Endothelial cell of umbilical vein (primary cell): ENCODE measurements at regions not wholly inside any gene's neighbourhood (a gene's known extent, or its start where the extent isn't known, plus 50 kb on each side); places are given as distances from the start of the nearest gene placed in this dataset.

Source experiments
- BruUV-seq: library from RNA; stranded (reverse); fragments of 400-500 nt; replicated peaks from 2 replicates; lab custom pipeline; 2021; lab: Mats Ljungman, UMichigan
- CTCF ChIA-PET: fragments of 300-600, 350-600 bp; sonication (Branson Sonifier 250); formaldehyde crosslinking; loops from one replicate; lab custom pipeline; 2021; ENCODE audit warnings: antibody characterized with exemption, inconsistent platforms; lab: Charles Lee
- POLR2A ChIA-PET: fragments of 300-600, 350-600 bp; sonication (Branson Sonifier 250); formaldehyde crosslinking; loops from one replicate; lab custom pipeline; 2021; ENCODE audit warnings: antibody characterized with exemption, inconsistent platforms; lab: Charles Lee
- DNase-seq: peaks from one replicate; pipeline ENCODE4 v3.0.0-alpha.2; 2011; ENCODE audit warnings: low read depth, low spot score
- FAIRE-seq: peaks from 2 replicates; lab custom pipeline; 2011; peaks lifted over from hg19 to GRCh38; lab: Jason Lieb, UNC
- H2AFZ ChIP-seq: 2 replicates; pipeline ENCODE4 v1.6.0; 2012; ENCODE audit warnings: low read depth, low read length, control low read depth, inconsistent platforms
- H3K27ac ChIP-seq: 2 replicates; pipeline ENCODE4 v1.5.1; 2011; ENCODE audit warnings: low read depth, mild to moderate bottlenecking, control low read depth, low read length, moderate library complexity; ENCODE audit not compliant: insufficient read depth
- H3K27me3 ChIP-seq, 2 experiments: 2 replicates each; pipeline versions ENCODE4 v1.6.0 to v1.6.1; 2011; ENCODE audit warnings: low read length in 2 of 2, mixed read lengths in 1 of 2; ENCODE audit not compliant: control insufficient read depth in 2 of 2, insufficient read depth in 2 of 2
- H3K36me3 ChIP-seq, 2 experiments: 2 replicates in 1 of 2; 3 replicates in 1 of 2; pipeline ENCODE4 v1.5.1; 2011; ENCODE audit warnings: low read length in 2 of 2, mild to moderate bottlenecking in 1 of 2, moderate library complexity in 1 of 2; ENCODE audit not compliant: control insufficient read depth in 2 of 2, insufficient read depth in 2 of 2; ENCODE audit errors: extremely low read depth in 1 of 2
- H3K4me1 ChIP-seq: 3 replicates; pipeline ENCODE4 v1.5.1; 2011; ENCODE audit warnings: mild to moderate bottlenecking, low read length; ENCODE audit not compliant: control insufficient read depth, insufficient read depth; ENCODE audit errors: extremely low read depth
- H3K4me2 ChIP-seq: 2 replicates; pipeline ENCODE4 v1.6.1; 2011; ENCODE audit warnings: low read length, control low read depth, mixed read lengths; ENCODE audit not compliant: insufficient read depth
- H3K4me3 ChIP-seq, 3 experiments: fragments of 200-600 bp in 1 of 3; sonication (generic), shearing (Covaris generic) in 1 of 3; replicated peaks in 1 of 3; 2 replicates each; pipeline ENCODE4 v1.5.1; 2011 to 2016; ENCODE audit warnings: control low read depth in 3 of 3, low read length in 3 of 3, mild to moderate bottlenecking in 2 of 3, inconsistent platforms in 1 of 3, low read depth in 1 of 3, moderate library complexity in 1 of 3; ENCODE audit not compliant: insufficient read depth in 1 of 3
- H3K79me2 ChIP-seq: 2 replicates; pipeline ENCODE4 v1.6.0; 2012; ENCODE audit warnings: low read length, inconsistent platforms; ENCODE audit not compliant: control insufficient read depth, insufficient read depth
- H3K9ac ChIP-seq: replicated peaks from 2 replicates; pipeline ENCODE3; 2011; ENCODE audit warnings: low read length, control low read depth; ENCODE audit not compliant: insufficient read depth; ENCODE audit errors: extremely low read depth
- H3K9me1 ChIP-seq: replicated peaks from 3 replicates; pipeline ENCODE4 v1.6.0; 2011; ENCODE audit warnings: mild to moderate bottlenecking, low read length; ENCODE audit not compliant: control insufficient read depth, insufficient read depth; ENCODE audit errors: extremely low read depth
- H3K9me3 ChIP-seq: replicated peaks from 2 replicates; pipeline ENCODE4 v1.5.1; 2012; ENCODE audit warnings: low read length, inconsistent platforms; ENCODE audit not compliant: control insufficient read depth, insufficient read depth
- H4K20me1 ChIP-seq: replicated peaks from 2 replicates; pipeline ENCODE3; 2011; ENCODE audit warnings: mild to moderate bottlenecking, low read length; ENCODE audit not compliant: control insufficient read depth, insufficient read depth; ENCODE audit errors: extremely low read depth
- CTCF ChIP-seq, 2 donors: IDR thresholded peaks; 1 replicate in 1 of 2; 2 replicates in 1 of 2; pipeline ENCODE4 v1.5.1; 2011; ENCODE audit warnings: low read length in 2 of 2, mild to moderate bottlenecking in 2 of 2, moderate library complexity in 2 of 2, control low read depth in 1 of 2, inconsistent platforms in 1 of 2, low read depth in 1 of 2; ENCODE audit not compliant: insufficient read depth in 1 of 2; ENCODE audit errors: extremely low read depth in 1 of 2
- EZH2 ChIP-seq: IDR thresholded peaks from 2 replicates; pipeline ENCODE4 v1.6.1; 2012; ENCODE audit warnings: borderline replicate concordance, low read depth, mild to moderate bottlenecking, moderate library complexity, low read length, inconsistent platforms; ENCODE audit not compliant: severe bottlenecking
- GATA2 ChIP-seq: IDR thresholded peaks from 2 replicates; pipeline ENCODE4 v1.7.0; 2011; ENCODE audit warnings: low read depth, mild to moderate bottlenecking, moderate library complexity, mixed read lengths, low read length; ENCODE audit not compliant: insufficient read length, insufficient read depth
- MAX ChIP-seq: IDR thresholded peaks from 2 replicates; pipeline ENCODE4 v1.6.1; 2011; ENCODE audit not compliant: insufficient read depth, insufficient read length
- MYC ChIP-seq: IDR thresholded peaks from one replicate; pipeline ENCODE4 v1.6.1; 2011; ENCODE audit warnings: mild to moderate bottlenecking, low read depth, low read length
- POLR2AphosphoS5 ChIP-seq: IDR thresholded peaks from 2 replicates; pipeline ENCODE4 v1.6.1; 2012; ENCODE audit warnings: low read depth, mild to moderate bottlenecking, control low read depth, low read length, moderate library complexity; ENCODE audit not compliant: insufficient read depth
- dilution Hi-C: fragments of 300-500 bp; cut with MboI; formaldehyde crosslinking; loops from one replicate; pipeline ENCODE4 v1.15.0; 2019; ENCODE audit warnings: low sequenced_read_pairs; ENCODE audit not compliant: extremely low pct_ligation_motif_present
- intact Hi-C: fragments of 100-400 bp; cut with micrococcal nuclease; formaldehyde crosslinking; loops from one replicate; pipeline ENCODE4 v1.10.0; 2022

GRCh38 chr13:90331974-90332373 is 1015.5 kb upstream of the MIR17HG start:
- intact Hi-C loops, result no loop called here

More at GRCh38 chr13:90331974-90332373, 1015.5 kb upstream of the MIR17HG start:
- POLR2A ChIA-PET, result no interaction called here
- CTCF ChIA-PET, result no interaction called here
- Histone ChIP-seq H3K9ac (no peak overlapping the region), H3K9me1 (no peaks in the 10 kb centered on the region), H3K27ac (no peak overlapping the region), H3K79me2 (no peaks in the 10 kb centered on the region), H2AFZ (no peak overlapping the region), H4K20me1 (no peaks in the 10 kb centered on the region), H3K4me1 (no peaks in the 10 kb centered on the region), H3K4me2 (no peak overlapping the region), H3K4me3 (no peak overlapping the region), H3K9me3 (no peaks in the 10 kb centered on the region), H3K27me3 (no peaks in the 10 kb centered on the region), H3K36me3 (no peaks in the 10 kb centered on the region)
- no peak for FAIRE-seq
- no peak for TF ChIP-seq CTCF (IDR thresholded peaks at IDR 0.05; ENCODE audit: extremely low read depth in 1 of 2, insufficient read depth in 1 of 2, low read depth in 1 of 2, low read length in 2 of 2)
- TF ChIP-seq GATA2, result no peak
- TF ChIP-seq POLR2AphosphoS5, result no peak
- TF ChIP-seq MAX, result no peak
- no peak for TF ChIP-seq EZH2
- TF ChIP-seq MYC, result no peak
- DNase-seq, result no peak
- dilution Hi-C loops, result no loop called here
- BruUV-seq, result no TSS peak
